SK-N-SH (cell line): ENCODE measurements at regions not wholly inside any gene's neighbourhood (a gene's known extent, or its start where the extent isn't known, plus 50 kb on each side); places are given as distances from the start of the nearest gene placed in this dataset.

Source experiments
- CTCF ChIA-PET: fragments of 300-600, 350-600 bp; formaldehyde crosslinking; extraction: SDS; loops from one replicate; lab custom pipeline; 2021; lab: Yijun Ruan, JAX
- POLR2A ChIA-PET: fragments of 350-600 bp; sonication (Branson Sonifier 250); formaldehyde crosslinking; extraction: SDS; loops from one replicate; lab custom pipeline; 2020; ENCODE audit warnings: antibody characterized with exemption, inconsistent platforms; lab: Yijun Ruan, JAX
- DNase-seq: peaks from one replicate; pipeline ENCODE4 v3.0.0; 2012
- H2AFZ ChIP-seq: fragments of 200-600 bp; sonication (generic); 2 replicates; pipeline ENCODE4 v1.8.1; 2016; ENCODE audit warnings: antibody characterized with exemption, mild to moderate bottlenecking, low read depth
- H3F3A ChIP-seq: fragments of 200-600 bp; sonication (generic); replicated peaks from 2 replicates; pipeline ENCODE3; 2016; ENCODE audit warnings: antibody characterized with exemption, mild to moderate bottlenecking; ENCODE audit not compliant: insufficient read depth
- H3K27ac ChIP-seq, 2 experiments: fragments of 200-500 bp in 1 of 2; fragments of 200-600 bp in 1 of 2; sonication (Bioruptor generic) in 1 of 2; sonication (generic), shearing (Covaris generic) in 1 of 2; 2 replicates each; pipeline versions ENCODE4 v1.5.1 to v1.6.1; 2014 to 2016; ENCODE audit warnings: low read depth in 2 of 2, inconsistent platforms in 1 of 2, low read length in 1 of 2, mild to moderate bottlenecking in 1 of 2, mixed read lengths in 1 of 2
- H3K27me3 ChIP-seq: fragments of 200-600 bp; sonication (generic), shearing (Covaris generic); 2 replicates; pipeline ENCODE4 v1.6.1; 2016; ENCODE audit warnings: mixed run types; ENCODE audit not compliant: insufficient read depth
- H3K36me3 ChIP-seq, 2 experiments: fragments of 200-500 bp in 1 of 2; fragments of 200-600 bp in 1 of 2; sonication (Bioruptor generic) in 1 of 2; sonication (generic) in 1 of 2; replicated peaks in 1 of 2; 2 replicates each; pipeline versions ENCODE3 to v1.5.1; 2014 to 2016; ENCODE audit warnings: low read length in 1 of 2, mild to moderate bottlenecking in 1 of 2; ENCODE audit not compliant: insufficient read depth in 2 of 2, control insufficient read depth in 1 of 2
- H3K4me1 ChIP-seq, 2 experiments: fragments of 200-500 bp in 1 of 2; fragments of 200-600 bp in 1 of 2; sonication (Bioruptor generic) in 1 of 2; sonication (generic), shearing (Covaris generic) in 1 of 2; 2 replicates each; pipeline versions ENCODE4 v1.5.1 to v1.6.1; 2014 to 2016; ENCODE audit warnings: low read depth in 1 of 2, low read length in 1 of 2, mixed run types in 1 of 2; ENCODE audit not compliant: insufficient read depth in 2 of 2, control insufficient read depth in 1 of 2
- H3K4me2 ChIP-seq: fragments of 200-600 bp; sonication (generic), shearing (Covaris generic); 2 replicates; pipeline ENCODE4 v1.6.1; 2017; ENCODE audit warnings: mixed run types
- H3K4me3 ChIP-seq, 2 experiments: fragments of 200-500 bp in 1 of 2; fragments of 200-600 bp in 1 of 2; sonication (Bioruptor generic) in 1 of 2; sonication (generic), shearing (Covaris generic) in 1 of 2; 2 replicates each; pipeline versions ENCODE4 v1.5.1 to v1.8.1; 2014 to 2016; ENCODE audit warnings: low read depth in 2 of 2, inconsistent platforms in 1 of 2, low read length in 1 of 2, mild to moderate bottlenecking in 1 of 2, mixed read lengths in 1 of 2, moderate library complexity in 1 of 2
- H3K79me2 ChIP-seq: fragments of 200-600 bp; sonication (generic); 2 replicates; pipeline ENCODE4 v1.8.1; 2017; ENCODE audit warnings: mild to moderate bottlenecking; ENCODE audit not compliant: insufficient read depth
- H3K9ac ChIP-seq: fragments of 200-600 bp; sonication (generic); 2 replicates; pipeline ENCODE4 v1.6.1; 2017; ENCODE audit warnings: mixed run types
- H3K9me2 ChIP-seq: fragments of 200-600 bp; sonication (generic); 2 replicates; pipeline ENCODE4 v1.6.1; 2017; ENCODE audit warnings: mixed run types
- H3K9me3 ChIP-seq: fragments of 200-600 bp; sonication (generic); 2 replicates; pipeline ENCODE4 v1.6.1; 2017; ENCODE audit warnings: mixed run types, mild to moderate bottlenecking, moderate library complexity
- H4K20me1 ChIP-seq: fragments of 200-600 bp; sonication (generic); 2 replicates; pipeline ENCODE4 v1.6.1; 2017; ENCODE audit warnings: mild to moderate bottlenecking, mixed run types; ENCODE audit not compliant: insufficient read depth
- ELF1 ChIP-seq: IDR thresholded peaks from 2 replicates; pipeline ENCODE4 v1.4.0; 2012
- EZH2phosphoT487 ChIP-seq: fragments of 200-600 bp; sonication (generic); IDR thresholded peaks from 2 replicates; pipeline ENCODE4 v1.6.1; 2017; ENCODE audit warnings: low read depth, mixed run types, mild to moderate bottlenecking, antibody characterized with exemption, moderate library complexity, borderline replicate concordance
- FOSL2 ChIP-seq: IDR thresholded peaks from 2 replicates; pipeline ENCODE4 v1.4.0; 2012; ENCODE audit warnings: low read depth, mild to moderate bottlenecking, moderate library complexity, borderline replicate concordance
- FOXJ3 ChIP-seq: sonication (generic); formaldehyde crosslinking; IDR thresholded peaks from 2 replicates; pipeline ENCODE4 v1.5.1; 2020; ENCODE audit warnings: mild to moderate bottlenecking, missing genetic modification reagents
- FOXM1 ChIP-seq: IDR thresholded peaks from 2 replicates; pipeline ENCODE4 v1.4.0; 2012; ENCODE audit warnings: low read depth, mild to moderate bottlenecking
- IRF3 ChIP-seq: fragments of 150-350 bp; IDR thresholded peaks from 2 replicates; pipeline ENCODE4 v1.6.1; 2016; ENCODE audit warnings: mild to moderate bottlenecking, low read depth, low read length
- MXI1 ChIP-seq: IDR thresholded peaks from 2 replicates; pipeline ENCODE4 v1.6.1; 2012; ENCODE audit warnings: mild to moderate bottlenecking, low read depth, low read length, improper control_type of control experiment
- PBX3 ChIP-seq: IDR thresholded peaks from 2 replicates; pipeline ENCODE4; 2012
- RAD21 ChIP-seq: IDR thresholded peaks from 2 replicates; pipeline ENCODE4 v1.6.1; 2012; ENCODE audit warnings: mild to moderate bottlenecking, low read length
- RXRA ChIP-seq: IDR thresholded peaks from 2 replicates; pipeline ENCODE4 v1.4.0; 2012; ENCODE audit warnings: low read depth, mild to moderate bottlenecking, borderline replicate concordance
- SIN3A ChIP-seq: IDR thresholded peaks from 2 replicates; pipeline ENCODE4 v1.6.1; 2012; ENCODE audit warnings: low read depth, mild to moderate bottlenecking, low read length, moderate library complexity, borderline replicate concordance
- TCF12 ChIP-seq: IDR thresholded peaks from 2 replicates; pipeline ENCODE4 v1.4.0; 2012
- TEAD4 ChIP-seq: IDR thresholded peaks from 2 replicates; pipeline ENCODE4 v1.4.0; 2012; ENCODE audit warnings: mild to moderate bottlenecking, borderline replicate concordance; ENCODE audit not compliant: insufficient read depth
- ZBTB33 ChIP-seq: IDR thresholded peaks from 2 replicates; pipeline ENCODE4 v1.4.0; 2012; ENCODE audit warnings: low read depth, borderline replicate concordance
- WGBS: methylation state at CpG from one replicate; pipeline ENCODE4 v1.1.6; 2017; ENCODE audit warnings: low lambda C conversion rate; 5-methylcytosine and 5-hydroxymethylcytosine counted together
- TF ChIP-seq, protein P1 (sequence below): fragments of 150-350 bp; IDR thresholded peaks from 2 replicates; pipeline ENCODE4 v1.6.1; 2017; ENCODE audit warnings: antibody characterized with exemption, low read length, low read depth, borderline replicate concordance

DNA sequence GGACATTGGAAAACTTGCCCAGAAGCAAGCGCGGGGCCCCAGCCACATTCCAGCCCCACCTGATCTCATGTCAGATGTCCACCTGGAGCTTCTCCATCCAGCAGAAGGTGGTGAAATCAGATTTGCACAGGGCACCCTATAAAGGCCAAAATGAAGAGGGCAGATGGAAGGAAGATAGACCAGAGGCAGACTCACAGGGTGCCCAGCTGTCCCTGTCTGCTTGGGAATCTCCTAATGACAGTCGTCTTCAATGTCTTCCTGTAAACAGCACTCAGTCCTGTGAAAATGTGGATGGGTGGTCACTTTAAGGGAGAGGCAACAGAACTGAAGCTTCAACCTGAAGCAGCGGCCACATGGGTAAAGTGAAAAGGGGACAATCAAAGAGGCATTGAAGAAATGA, 607.5 kb downstream of the IRX1 start (continued):
- TF ChIP-seq ELF1: no peak
- TF ChIP-seq TCF12: no peak
- TF ChIP-seq RAD21: no peak
- no peak for TF ChIP-seq IRF3
- TF ChIP-seq, protein P1, sequence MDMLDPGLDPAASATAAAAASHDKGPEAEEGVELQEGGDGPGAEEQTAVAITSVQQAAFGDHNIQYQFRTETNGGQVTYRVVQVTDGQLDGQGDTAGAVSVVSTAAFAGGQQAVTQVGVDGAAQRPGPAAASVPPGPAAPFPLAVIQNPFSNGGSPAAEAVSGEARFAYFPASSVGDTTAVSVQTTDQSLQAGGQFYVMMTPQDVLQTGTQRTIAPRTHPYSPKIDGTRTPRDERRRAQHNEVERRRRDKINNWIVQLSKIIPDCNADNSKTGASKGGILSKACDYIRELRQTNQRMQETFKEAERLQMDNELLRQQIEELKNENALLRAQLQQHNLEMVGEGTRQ: no peak
- no peak for TF ChIP-seq SIN3A
- no peak for TF ChIP-seq MXI1

DNA sequence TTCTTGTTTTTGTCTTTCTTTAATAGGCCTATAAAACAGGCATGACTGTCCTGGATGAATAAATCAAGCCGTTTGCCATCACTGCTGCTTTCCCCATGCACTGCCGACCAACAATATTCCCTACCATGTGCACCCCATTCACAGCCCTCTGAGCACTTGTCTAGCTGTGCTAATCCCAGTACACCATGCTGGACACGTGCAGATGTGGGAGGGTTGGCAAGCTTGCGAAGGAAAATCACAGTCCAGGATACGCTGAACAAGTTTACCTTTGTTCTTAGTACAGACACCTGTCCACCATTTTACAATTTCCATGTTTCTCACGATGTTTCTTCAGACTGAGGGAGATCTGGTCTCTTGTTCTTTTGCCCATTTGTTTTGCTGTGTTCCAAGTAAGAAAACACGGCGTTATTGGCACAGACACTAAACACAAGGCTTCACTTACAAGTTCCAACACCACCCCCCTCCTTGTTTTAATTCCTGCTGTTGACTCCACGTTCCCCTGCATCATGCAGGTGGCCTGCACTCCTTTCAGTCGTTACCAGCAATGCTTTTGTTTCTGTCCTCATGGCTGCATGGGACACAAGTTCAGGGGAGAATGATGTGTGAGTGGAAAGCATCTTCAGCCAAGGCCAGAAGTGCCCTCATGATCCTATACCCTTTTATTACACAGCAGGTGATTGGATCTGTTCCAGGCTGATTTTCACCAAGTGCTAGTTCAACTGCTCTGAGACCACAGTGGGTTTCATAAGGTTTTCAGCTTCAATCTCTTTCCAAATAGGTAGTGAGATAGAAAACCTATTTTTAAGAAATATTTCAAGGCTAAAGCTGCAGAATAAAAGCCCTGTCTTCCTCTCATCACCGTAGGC, 608.9 kb downstream of the IRX1 start:
- no peaks in the 10 kb centered on the region for H3K9me3 ChIP-seq
- H3K4me3 ChIP-seq: no peak overlapping the region
- H3K9ac ChIP-seq: no peak overlapping the region
- no peak overlapping the region for H3K4me2 ChIP-seq
- no peaks in the 10 kb centered on the region for H3K36me3 ChIP-seq
- H3K9me2 ChIP-seq: no peaks in the 10 kb centered on the region
- no peak overlapping the region for H3K27ac ChIP-seq
- TF ChIP-seq FOXM1 (no peak), ZBTB33 (no peak), TEAD4 (no peak), IRF3 (no peak), FOSL2 (no peak), PBX3 (no peak), RXRA (no peak), EZH2phosphoT487 (no peak), FOXJ3 (CRISPR knock-in tag) (no peak), RAD21 (no peak)
- TF ChIP-seq, protein P1: no peak
- TF ChIP-seq, all 33 proteins: peak for 0
- Histone ChIP-seq H3K79me2 (no peaks in the 10 kb centered on the region), H4K20me1 (no peaks in the 10 kb centered on the region), H3F3A (no peaks in the 10 kb centered on the region), H3K27me3 (no peaks in the 10 kb centered on the region), H2AFZ (no peak overlapping the region), H3K4me1 (no peaks in the 10 kb centered on the region)
- 2% methylated on average over 11 of the region's 11 CpGs for WGBS
- ChIA-PET POLR2A (no interaction called here), CTCF (no interaction called here)
- no peak for DNase-seq
